ENCODE measurements at regions not wholly inside any gene's neighbourhood (a gene's known extent, or its start where the extent isn't known, plus 50 kb on each side); places are given as distances from the start of the nearest gene placed in this dataset.

- TF ChIP-seq EZH2 (IDR thresholded peaks at IDR 0.05) (no peak), POLR2AphosphoS5 (IDR thresholded peaks at IDR 0.05; ENCODE audit: borderline replicate concordance, low read depth, low read length) (no peak)
Observed at GRCh38 chr18:1357724-1358123, 453.1 kb downstream of the ADCYAP1 start.
